GM21367 (cell line): ENCODE measurements at regions not wholly inside any gene's neighbourhood (a gene's known extent, or its start where the extent isn't known, plus 50 kb on each side); places are given as distances from the start of the nearest gene placed in this dataset.

ENCODE experiments used
- ATAC-seq: cut with Tn5 transposase; IDR thresholded peaks from one replicate; pipeline ENCODE4 v1.9.1; 2021; ENCODE audit not compliant: unreplicated experiment

DNA sequence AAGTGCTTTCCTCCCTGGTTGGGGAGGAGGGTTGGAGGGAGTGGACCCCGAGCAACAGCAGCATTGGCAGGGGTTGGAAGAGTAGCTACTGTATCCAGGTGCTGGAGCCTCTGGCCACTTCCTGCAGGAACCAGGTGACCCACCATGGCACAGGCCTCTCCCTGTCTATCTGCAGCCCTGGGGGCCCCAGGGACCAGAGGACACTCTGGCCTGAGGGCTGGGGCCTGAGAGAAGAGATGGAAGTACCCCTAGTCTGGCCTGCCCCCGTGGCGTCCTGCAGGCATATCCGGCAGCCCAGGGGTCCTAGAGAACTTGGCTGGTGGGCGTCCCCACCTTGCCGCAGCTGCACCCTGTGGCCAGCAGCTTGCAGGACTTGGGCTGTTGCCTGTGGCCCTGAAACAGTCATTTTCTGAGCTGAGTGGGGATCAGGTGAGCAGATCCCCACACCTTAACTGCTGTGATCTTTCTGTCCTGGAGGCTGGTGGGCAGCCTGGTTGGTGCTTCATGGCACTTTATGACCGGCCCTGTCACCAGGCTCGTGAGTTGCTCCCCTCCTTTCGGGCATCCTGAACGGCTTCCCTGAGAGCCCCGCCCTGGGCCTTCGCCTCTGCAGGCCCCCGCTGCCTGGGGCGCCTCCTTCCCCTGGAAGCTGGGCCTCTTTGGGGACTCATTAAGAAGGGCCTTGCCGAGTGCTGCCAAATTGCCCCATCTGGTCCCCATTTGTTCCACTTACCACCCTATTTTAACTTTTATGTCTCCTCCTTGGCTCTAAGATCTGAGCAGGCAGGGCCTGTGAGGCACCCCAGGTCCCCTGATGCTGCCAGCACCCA is 298.6 kb downstream of the SEC14L1 start:
- ATAC-seq = no peak

DNA sequence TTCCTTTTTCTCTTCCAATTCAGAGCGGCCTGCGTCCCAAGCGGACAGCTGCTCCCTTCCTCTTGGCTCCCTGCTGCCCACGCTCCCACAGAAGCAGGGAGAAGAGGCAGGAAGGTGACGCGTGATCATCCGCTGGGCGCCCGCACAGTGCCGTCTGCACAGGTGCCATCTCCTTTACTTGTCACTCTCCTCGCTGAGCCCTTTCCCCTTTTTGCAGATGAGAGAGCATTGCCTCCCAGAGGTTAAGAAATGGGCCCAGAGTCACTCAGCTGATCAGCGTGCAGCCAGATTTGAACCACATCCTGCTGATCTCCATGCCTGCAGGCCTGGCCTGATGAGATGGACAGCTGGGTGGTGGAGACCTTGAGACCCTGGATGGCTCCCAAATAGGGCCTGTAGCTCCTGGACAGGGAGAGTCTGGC is 299.8 kb downstream of the SEC14L1 start:
- ATAC-seq = no peak

DNA sequence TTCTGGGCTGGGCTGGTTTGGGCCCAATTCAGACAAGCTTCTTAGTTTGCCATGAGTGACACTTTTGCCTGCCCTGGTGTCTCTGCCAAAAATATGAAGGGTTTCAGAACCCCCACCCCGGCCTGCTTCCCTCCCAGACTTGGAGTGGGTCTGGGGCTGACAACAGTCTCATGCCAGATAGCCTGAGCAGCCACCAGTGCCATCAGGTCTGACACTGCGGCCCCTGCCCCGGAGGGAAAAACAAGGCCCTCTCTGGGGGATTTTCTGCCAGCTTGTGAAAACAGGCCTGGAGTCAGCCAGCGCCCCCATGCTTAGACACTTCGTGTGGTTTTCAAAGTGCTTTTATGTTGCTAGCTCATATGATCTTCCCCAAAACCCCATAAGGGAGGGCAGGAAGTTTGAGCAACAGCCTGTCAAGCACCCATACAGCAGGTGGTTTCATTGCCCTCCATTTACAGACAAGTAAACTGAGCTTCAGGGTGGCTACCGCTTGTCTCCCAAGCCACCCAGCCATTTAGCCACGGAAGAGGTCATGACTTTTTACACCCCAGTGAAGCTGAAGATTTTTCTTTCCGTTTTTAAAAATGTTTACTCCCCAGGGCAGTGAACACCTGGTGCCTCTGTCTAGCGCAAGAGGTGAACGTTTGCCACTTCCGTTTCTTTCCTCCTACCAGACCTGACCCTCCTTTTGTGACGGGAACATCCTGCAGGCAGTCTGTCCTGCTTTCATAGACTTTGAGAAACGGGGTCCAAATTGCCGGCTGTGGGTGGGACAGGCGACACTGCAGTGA is 300.6 kb downstream of the SEC14L1 start:
- peak; percentile 32 for ATAC-seq

DNA sequence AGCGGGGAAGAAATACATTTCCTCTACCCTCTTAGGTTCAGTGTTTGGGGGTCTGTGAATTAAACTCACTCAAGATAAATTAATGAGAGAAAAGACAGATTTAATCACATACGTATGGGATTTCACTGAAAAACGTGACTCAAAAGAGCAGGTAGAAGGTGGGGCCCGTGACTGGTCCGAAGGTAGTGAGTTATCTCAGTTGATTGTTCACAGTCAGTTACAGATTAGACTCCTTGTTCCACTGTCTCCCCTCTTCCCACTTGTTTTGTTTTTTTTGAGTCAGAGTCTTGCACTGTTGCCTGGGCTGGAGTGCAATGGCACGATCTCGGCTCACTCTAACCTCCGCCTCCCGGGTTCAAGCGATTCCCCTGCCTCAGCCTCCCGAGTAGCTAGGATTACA is 301.2 kb downstream of the SEC14L1 start:
- ATAC-seq = no peak

DNA sequence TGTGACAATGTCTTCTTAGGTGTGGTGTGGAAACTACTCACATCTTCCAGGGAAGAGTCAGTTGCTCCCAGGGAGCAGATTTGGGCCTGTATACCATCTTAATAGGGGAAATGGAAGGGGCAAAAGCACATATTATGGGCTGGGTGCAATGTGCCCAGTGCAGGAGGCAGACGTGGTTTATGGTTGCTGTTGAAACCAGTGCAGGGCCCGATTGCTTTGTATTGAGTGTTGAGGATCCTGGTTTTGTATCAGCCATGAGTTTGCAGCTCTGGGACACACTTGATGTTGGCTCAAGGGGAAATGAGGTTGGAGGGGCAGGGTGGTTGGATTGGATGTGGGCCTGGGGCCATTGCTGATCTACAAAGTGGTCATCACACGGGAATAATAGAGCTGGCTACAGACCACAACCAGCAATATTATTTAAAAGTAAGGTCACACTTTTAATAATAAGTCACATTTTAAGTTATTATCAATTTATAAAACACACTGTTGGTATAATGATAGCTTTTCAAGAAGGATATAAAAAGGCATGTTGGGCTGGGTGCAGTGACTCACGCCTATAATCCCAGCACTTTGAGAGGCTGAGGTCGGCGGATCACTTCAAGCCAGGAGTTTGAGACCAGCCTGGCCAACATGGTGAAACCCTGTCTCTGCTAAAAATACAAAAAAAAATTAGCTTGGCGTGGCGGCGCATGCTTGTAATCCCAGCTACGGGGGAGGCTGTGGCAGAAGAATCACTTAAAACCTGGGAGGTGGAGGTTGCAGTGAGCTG is 302.4 kb downstream of the SEC14L1 start:
- ATAC-seq = no peak

DNA sequence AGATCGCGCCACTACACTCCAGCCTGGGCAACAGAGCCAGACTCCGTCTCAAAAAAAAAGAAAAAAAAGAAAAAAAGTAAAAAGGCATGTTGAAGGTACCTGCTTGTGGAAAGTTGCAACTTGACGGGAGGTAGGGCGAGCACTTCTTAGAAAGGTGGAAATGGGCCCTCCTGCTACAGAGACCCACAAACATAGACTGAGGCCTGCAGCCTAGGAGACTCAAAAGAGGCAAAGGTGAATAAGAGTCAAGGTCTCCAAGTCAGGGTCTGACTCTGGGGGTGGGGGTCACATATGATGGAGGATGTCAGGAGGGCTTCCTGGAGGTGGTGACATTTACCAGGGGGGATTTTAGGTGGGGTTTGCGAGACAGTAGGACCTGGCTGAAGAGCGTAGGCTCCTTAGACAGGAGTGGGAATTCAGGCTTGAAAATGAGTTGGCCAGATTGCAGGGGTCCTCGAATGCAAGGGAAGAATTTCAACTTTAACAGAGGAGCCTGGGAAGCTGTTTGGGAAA is 303.0 kb downstream of the SEC14L1 start:
- no peak for ATAC-seq

DNA sequence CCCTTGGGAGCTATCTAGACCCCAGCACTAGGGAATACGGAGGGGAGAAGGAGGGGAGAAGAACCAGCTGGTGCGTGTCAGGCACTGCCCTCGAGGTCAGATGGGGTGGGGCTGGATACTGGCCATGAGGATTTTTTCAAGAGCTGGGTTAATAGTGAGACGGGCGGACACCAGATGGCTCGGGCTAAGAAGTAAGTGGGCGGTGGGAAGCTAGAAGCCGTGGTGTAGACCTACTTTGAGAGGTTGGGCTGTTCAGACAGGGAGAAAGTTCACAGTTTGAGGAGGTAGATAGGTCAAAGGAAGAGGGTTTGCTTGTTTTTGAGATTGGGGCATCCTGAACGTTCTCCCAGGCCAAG is 303.8 kb downstream of the SEC14L1 start:
- ATAC-seq = no peak

DNA sequence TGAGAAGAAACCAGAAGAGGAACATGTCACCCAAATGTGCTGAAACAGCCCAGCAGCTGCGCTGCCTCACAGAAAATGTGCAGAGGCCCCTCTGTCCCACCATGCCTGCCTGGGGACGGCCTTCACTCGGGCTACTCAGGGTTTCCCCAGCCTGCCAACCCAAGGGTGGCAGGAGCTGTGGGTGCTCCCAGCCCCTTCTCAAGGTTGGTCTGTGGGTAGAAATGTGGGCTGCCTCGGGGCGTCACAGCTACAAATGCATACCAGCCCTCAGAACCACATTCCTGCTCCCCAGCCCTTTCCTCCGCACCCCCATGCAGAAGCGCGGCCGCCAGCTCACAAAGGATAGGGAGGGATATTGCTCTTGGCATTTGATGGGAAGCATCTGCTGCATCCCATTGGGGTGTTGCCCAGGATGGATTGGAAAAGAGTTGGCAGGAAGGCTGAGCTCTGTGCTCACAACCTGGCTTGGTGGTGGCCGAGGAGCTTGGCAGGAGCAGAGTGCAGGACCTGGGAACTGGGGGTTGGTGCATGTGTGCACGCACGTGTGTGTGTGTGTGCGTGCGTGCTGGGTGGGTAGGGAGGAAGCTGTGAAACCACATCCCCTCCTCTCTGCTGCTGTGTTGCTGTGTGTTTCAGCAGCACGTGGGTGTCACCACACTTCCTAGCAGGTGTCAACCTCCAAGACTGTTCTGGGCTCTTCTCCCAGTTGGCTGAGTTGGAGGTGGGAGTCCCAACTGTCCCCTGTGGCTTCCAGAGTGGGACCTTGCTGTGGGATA is 304.4 kb downstream of the SEC14L1 start:
- ATAC-seq = no peak

DNA sequence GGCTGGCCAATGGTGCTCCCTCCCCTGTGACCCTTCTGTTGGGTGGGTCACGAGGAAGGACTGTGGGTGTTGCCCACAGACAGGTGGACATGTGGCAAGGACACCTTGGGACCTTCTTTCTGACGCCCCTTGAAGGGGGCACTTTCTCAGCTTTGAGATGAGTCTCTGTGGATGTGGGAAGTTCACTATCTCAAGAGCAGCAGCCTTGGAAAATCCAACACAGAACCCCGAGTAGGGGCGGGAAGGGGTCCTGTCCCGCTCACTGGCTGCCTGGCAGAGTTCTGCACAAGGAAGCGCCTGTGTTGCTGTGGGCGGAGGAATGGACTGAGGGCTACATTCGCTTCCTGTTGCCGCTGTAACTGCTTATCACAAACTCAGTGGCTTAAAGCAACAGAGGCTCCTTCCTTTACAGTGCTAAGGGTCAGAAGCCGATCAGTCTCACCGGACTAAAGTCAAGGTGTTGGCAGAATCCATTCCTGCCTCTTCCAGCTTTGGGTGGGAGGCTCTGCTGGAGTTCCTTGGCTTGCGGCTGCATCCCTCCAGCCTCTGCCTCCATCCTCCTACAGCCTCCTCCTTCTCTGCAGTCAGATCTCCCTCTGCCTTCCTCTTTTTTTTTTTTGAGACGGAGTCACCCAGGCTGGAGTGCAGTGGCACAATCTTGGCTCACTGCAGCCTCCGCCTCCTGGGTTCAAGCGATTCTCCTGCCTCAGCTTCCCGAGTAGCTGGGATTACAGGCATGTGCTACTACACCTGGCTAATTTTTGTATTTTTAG is 305.2 kb downstream of the SEC14L1 start:
- no peak for ATAC-seq

DNA sequence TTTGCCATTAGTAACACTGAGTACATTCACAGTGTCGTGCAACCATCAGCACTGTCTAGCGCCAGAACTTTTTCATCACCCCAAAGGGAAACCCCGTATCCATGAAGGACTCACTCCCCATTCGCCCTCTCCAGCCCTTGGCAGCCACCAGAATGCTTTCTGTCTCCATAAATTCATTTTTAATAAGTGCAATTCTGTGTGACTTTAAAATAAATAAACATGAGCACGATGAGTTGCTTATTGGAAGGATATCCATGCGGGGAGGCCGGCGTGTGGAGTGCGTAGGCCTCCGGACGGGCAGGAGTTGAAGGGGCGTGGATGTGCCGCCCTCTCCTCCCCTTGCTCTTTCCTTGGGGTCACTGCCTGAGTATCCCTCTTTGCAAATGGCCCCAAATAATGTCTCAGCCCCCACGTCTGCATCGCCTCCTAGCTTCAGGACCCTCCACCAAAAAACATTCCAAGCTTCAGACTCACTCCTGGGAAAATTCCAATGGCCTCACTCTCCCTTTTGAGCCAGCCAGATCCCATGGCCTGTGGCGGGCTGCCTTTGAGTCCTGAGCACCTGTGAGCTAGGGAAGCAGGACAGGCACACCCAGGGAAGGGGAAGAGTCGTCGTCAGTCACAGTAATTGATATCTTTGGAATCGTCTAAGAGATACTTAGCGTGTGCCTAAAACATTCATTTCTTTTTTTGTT is 306.3 kb downstream of the SEC14L1 start:
- no peak for ATAC-seq

DNA sequence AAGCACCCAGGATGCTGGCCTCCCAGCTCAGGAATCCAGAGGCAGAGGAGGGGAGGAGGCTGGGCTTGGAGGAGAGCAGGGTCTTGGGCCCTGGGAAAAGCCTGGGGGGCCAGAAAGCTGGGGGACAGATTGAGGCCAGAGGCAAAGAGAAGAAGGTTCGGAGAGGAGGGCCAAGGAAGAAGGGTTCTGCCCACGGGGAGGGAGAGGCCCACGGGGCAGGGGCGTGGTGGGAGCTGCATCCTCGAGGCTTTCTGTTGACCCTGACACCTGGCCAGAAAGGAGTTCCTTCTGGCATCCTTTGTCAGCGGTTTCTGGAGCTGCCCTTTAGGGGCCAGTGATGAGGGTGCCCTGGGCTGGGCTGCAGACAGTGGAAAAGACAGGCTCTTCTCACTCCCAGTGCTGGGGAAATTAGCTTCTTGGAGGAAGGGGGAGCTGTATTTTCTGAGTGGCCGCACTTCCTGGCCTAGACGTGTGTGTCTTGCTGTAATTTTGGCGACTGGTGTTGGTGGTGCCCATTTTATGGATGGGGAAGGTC is 308.7 kb downstream of the SEC14L1 start:
- ATAC-seq = no peak

DNA sequence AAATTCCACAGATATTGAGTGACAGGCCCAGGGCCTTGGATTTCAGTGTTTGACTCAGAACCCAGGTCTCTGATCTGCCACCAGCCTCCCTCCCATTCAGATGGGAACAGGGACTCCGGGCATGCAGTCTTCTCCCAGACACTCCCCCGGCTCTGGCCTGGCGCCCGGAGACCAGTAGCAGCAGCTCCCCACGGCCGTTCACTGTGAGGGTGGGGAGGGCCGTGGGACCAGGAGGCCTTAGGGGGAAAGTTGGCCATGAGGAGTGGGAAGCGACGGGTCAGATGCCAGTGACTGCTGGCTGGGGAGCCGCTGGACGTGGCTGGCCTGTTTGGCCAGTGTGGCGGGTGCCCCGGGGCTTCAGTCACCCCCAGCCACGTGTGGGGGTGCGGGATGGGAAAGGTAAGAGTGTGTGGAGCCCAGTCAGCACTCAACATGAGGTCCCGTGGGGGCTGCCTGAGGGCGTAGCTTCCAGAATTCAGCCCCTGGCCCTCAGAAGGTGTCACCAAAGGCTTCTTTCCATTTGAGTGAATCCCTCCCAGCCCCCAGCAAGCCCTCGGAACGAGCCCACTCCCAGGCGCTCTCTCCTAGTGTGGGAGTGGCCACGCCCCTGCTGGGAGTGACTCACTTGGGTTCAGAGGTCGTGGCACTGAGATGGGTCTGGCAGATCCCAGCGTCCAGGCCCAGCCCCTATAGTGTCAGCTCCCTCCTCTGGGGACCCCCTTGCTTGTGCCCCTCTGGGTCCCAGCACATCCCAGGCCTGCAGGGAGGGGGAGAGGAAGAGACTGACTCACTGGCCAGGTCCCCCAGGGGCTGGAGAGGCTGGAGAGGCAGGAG is 309.4 kb downstream of the SEC14L1 start:
- no peak for ATAC-seq

DNA sequence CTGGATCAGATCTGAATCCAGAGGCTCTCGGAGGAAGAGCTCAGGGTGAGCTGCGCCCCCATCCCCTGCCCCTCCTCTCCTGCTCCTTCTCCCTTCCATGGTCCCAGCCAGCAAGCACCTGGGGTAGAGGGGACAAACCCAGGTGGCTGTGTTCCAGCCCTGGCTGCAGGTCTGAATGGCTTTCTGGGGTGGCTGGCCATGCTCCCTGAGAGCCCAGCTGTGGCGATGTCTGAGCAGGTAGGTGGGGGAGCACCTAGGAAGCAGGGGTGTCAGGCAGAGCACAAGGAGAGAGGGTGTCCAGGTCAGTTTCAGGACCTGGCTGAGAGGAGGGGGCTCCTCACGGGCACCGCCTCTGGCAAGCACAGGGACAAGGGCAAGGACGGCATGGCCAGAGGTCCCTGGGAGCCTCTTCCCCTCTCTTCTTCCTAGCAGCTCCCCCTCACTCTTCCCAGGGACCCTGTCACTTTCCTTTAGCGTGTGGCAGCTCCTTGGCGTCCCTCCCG is 310.0 kb downstream of the SEC14L1 start:
- no peak for ATAC-seq

DNA sequence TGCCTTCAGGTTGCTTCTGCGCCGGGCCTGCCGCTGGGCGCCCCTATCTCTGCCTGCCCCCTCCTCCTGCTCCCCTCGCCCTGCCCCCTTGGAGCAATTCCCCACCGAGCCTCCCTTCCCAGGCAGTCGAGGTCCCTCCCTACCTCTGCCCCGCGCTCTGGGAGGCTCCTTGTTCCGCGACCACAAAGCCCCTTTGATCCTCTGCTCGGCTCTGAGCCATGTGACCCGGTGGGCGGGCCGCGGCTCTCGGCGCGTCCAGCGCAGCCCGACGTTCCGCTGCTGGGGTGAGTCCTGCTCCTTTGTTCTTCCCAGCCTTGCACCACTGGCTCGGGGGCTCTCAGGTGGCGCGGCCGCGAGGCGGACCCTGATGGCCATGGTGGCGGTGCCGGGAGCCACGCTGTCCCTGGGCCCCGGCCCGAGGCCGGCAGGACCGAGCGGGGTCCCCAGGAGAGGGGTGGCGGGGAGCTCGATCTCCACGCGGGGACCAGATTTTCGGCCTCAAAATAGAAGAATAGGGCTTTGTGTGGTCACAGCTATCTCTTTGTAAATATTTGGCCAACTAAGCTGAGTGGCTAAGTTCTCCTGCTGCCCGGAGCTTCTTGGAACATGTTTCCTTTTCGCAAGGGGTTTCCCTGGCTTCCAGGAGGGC is 310.6 kb downstream of the SEC14L1 start:
- no peak for ATAC-seq

DNA sequence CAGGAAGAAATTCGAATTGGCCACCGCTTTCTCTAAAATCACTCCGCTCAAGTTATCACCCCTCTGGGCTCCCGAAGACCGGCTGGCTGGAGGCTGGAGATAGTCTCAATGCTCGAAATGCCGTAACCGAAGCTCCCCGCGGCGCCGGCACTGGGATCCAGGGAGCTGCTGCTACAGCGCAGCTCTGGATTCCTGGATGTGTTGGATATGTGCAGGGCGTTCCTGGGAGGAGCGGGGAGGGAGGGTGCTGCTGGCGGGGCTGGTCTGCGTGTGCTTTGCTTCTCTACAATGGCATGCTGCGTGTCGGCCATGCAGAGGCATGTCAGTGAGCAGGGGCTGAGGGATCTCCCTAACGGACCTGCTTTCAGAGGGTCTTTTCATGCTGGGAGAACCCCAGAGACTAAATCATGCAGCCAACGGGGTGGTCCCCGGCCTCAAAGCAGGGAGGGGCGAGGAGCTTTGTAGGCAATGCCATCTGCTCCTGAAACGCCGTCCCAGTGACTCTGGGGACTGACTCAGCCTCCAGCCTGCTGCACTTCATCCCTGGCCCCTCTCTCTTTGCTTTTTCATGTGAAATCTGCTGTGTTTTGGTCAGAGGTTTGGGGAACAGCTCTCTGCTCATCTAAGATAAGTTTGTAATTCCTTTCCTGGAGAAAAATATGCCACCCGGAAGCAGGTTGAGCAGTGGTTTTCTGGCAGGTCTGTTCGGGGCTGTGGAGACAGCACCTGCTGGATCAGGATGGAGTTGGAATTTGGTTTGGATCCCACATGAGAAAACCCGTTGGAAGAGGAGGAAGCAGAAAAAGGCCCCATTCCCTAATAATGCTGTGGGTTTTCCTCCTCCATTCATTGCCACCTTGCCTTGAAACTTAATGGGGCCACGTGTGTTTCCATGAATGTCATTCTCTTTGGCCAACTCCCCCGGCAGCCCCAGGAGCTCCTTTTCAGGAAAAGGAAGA is 311.4 kb downstream of the SEC14L1 start:
- no peak for ATAC-seq

DNA sequence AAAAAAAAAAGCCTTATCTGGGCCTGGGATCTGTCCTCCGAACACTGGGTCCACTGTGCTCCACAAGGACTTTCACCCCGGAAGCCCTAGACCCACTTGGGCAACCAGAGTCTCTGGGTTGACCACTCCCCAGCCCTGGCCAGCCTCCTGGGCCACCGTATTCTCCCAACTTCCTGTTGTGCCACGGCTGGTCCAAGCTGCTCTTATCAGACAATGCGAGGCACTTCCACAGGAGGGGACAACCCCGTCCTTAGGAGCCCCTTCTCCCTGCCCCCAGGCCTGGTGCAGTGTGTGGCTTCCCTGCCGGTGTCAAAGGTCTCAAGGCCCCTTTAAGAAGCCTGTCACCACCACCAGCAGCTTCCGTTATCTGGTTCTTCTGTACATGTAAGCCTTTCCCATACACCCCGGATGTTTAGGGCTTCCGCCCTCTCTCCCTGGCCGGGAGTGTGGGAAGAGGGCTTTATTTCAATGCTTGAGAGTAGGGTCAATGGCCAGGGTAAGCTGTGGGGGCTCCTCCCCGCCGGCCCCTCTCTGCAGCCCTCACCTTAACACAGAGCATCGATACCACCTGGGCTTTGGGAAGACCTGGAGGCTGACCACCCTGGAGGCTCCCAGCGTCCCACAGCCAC is 313.0 kb downstream of the SEC14L1 start:
- ATAC-seq = no peak
